ENCODE measurements at regions not wholly inside any gene's neighbourhood (a gene's known extent, or its start where the extent isn't known, plus 50 kb on each side); places are given as distances from the start of the nearest gene placed in this dataset.

DNA sequence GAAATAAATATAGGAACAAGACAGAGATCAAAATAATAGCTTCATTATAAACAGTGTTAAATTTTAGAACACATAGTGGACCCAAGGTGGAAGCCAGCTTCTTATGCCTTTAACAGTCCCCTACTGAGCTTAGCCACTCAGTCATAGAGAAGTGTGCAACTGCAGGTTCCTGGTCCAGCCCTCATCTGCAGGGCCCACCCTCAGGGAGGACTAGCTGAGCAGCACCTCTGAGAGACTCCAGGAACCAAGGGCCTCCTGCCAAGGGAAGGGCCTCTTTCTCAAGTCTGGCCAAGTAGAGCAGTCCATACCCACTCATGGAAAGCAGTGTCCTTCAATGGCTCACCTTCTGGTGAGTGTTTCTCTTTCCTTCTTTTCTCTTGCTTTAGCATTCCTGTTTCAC, 173.7 kb upstream of the PRPS1L1 start:
- no peak for TF ChIP-seq YY1 (IDR thresholded peaks at IDR 0.05; ENCODE audit: low read depth)
- no peak for TF ChIP-seq CREB1 (IDR thresholded peaks at IDR 0.05; ENCODE audit: low read depth)

DNA sequence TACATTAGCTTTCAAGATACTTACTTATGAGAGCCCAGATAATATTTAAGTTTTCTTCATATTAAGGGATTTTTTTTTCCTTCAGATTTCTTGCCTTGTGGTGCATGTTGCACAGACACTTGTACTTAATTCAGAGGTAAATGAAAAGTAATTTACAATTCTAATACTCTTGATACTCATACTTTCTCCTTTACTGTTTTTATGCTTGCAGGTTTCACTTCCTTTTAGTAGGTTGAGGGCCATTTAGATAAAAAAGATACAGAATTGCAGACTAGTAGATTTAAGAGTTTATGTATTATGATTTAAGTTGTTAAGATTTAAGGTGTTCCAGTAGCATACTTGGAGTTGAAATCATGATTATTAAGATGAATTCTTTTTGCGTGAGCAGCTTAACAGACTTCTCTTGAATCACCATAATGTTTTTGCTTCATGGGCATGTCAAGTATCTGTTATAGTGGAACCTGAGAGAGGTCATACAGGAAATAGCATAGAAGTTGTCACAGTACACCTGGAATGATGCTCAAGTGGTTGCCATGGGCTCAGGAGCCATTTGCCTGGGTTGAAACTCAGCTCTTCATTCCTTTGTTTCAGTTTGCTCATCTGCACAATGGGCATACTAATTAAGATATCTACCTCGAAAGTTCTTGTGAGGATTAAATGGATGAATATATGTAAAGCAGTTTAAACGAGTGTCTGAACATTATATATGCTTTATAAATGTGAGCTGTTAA, 174.8 kb upstream of the PRPS1L1 start:
- TF ChIP-seq, protein P1, sequence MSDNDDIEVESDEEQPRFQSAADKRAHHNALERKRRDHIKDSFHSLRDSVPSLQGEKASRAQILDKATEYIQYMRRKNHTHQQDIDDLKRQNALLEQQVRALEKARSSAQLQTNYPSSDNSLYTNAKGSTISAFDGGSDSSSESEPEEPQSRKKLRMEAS (IDR thresholded peaks at IDR 0.05) = no peak
- TF ChIP-seq FOXM1 (IDR thresholded peaks at IDR 0.05; ENCODE audit: borderline replicate concordance, low read depth) = no peak
- TF ChIP-seq, protein P2, sequence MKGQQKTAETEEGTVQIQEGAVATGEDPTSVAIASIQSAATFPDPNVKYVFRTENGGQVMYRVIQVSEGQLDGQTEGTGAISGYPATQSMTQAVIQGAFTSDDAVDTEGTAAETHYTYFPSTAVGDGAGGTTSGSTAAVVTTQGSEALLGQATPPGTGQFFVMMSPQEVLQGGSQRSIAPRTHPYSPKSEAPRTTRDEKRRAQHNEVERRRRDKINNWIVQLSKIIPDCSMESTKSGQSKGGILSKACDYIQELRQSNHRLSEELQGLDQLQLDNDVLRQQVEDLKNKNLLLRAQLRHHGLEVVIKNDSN (IDR thresholded peaks at IDR 0.05) = no peak
- TF ChIP-seq RAD21 (IDR thresholded peaks at IDR 0.05; ENCODE audit: low read depth) = no peak
- no peak for TF ChIP-seq ZBTB7A (IDR thresholded peaks at IDR 0.05; ENCODE audit: low read depth)
- TF ChIP-seq NFIC (IDR thresholded peaks at IDR 0.05) = no peak
- no peak for TF ChIP-seq CREB1 (IDR thresholded peaks at IDR 0.05; ENCODE audit: low read depth)
- TF ChIP-seq CEBPB (IDR thresholded peaks at IDR 0.05) = no peak

DNA sequence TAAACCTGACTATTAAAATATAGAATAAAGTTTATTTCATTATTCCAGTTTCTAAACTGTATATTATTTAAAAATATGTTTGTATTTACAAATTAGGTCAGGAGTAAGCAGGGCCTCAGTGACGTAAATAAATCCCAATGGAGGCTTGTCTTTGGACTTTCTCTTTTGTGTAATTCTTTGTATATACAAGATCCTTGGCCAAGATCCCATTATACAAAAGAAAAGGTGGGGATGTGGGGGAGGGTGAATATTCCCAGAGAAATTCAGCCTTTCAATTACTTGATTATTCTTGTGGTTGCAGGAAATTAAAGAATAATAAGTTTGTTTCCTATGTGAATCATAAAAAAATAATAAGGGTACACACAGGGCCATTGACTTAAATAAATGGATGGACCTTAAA, 178.7 kb upstream of the PRPS1L1 start:
- TF ChIP-seq CREB1 (IDR thresholded peaks at IDR 0.05; ENCODE audit: low read depth) = no peak
- TF ChIP-seq EP300 (IDR thresholded peaks at IDR 0.05; ENCODE audit: borderline replicate concordance) = no peak
- no peak for TF ChIP-seq TAF1 (IDR thresholded peaks at IDR 0.05; ENCODE audit: low read depth)
- TF ChIP-seq, protein P2 (IDR thresholded peaks at IDR 0.05) = no peak
- no peak for TF ChIP-seq YY1 (IDR thresholded peaks at IDR 0.05; ENCODE audit: low read depth)
- TF ChIP-seq, protein P3, sequence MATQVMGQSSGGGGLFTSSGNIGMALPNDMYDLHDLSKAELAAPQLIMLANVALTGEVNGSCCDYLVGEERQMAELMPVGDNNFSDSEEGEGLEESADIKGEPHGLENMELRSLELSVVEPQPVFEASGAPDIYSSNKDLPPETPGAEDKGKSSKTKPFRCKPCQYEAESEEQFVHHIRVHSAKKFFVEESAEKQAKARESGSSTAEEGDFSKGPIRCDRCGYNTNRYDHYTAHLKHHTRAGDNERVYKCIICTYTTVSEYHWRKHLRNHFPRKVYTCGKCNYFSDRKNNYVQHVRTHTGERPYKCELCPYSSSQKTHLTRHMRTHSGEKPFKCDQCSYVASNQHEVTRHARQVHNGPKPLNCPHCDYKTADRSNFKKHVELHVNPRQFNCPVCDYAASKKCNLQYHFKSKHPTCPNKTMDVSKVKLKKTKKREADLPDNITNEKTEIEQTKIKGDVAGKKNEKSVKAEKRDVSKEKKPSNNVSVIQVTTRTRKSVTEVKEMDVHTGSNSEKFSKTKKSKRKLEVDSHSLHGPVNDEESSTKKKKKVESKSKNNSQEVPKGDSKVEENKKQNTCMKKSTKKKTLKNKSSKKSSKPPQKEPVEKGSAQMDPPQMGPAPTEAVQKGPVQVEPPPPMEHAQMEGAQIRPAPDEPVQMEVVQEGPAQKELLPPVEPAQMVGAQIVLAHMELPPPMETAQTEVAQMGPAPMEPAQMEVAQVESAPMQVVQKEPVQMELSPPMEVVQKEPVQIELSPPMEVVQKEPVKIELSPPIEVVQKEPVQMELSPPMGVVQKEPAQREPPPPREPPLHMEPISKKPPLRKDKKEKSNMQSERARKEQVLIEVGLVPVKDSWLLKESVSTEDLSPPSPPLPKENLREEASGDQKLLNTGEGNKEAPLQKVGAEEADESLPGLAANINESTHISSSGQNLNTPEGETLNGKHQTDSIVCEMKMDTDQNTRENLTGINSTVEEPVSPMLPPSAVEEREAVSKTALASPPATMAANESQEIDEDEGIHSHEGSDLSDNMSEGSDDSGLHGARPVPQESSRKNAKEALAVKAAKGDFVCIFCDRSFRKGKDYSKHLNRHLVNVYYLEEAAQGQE (IDR thresholded peaks at IDR 0.05; ENCODE audit: low read depth) = no peak
- no peak for TF ChIP-seq FOXM1 (IDR thresholded peaks at IDR 0.05; ENCODE audit: borderline replicate concordance, low read depth)
- no peak for TF ChIP-seq CEBPB (IDR thresholded peaks at IDR 0.05)
- TF ChIP-seq NFIC (IDR thresholded peaks at IDR 0.05) = no peak
- TF ChIP-seq EGR1 (IDR thresholded peaks at IDR 0.05) = no peak

DNA sequence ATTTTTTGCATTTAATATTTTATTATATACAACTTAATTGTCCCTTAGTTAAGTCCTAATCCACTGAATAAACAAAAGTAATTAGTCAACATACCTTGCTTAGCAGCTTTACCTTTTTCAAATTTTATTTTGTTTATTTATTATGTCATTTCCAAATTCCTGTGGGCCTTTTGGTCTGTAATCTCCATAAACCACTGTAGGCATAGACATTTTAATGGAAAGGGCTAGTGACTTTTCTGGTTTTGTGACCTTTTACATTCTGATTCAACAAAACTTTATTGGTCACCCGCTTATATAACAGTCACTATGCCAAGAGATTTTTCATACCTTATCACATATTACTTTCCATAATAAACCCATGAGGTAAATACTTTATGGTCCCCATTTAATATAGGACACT, 181.3 kb upstream of the PRPS1L1 start:
- TF ChIP-seq TCF12 (IDR thresholded peaks at IDR 0.05; ENCODE audit: low read depth) = no peak
- no peak for TF ChIP-seq ZBTB7A (IDR thresholded peaks at IDR 0.05; ENCODE audit: low read depth)
- TF ChIP-seq EP300 (IDR thresholded peaks at IDR 0.05; ENCODE audit: borderline replicate concordance) = no peak
- TF ChIP-seq TAF1 (IDR thresholded peaks at IDR 0.05; ENCODE audit: low read depth) = no peak
- no peak for TF ChIP-seq RAD21 (IDR thresholded peaks at IDR 0.05; ENCODE audit: low read depth)
- no peak for TF ChIP-seq CEBPB (IDR thresholded peaks at IDR 0.05)
- TF ChIP-seq, protein P2 (IDR thresholded peaks at IDR 0.05) = no peak
- no peak for TF ChIP-seq TEAD4 (IDR thresholded peaks at IDR 0.05)
- no peak for TF ChIP-seq NFIC (IDR thresholded peaks at IDR 0.05)
- no peak for TF ChIP-seq EGR1 (IDR thresholded peaks at IDR 0.05)
- TF ChIP-seq, protein P3 (IDR thresholded peaks at IDR 0.05; ENCODE audit: low read depth) = no peak
- no peak for TF ChIP-seq CREB1 (IDR thresholded peaks at IDR 0.05; ENCODE audit: low read depth)

DNA sequence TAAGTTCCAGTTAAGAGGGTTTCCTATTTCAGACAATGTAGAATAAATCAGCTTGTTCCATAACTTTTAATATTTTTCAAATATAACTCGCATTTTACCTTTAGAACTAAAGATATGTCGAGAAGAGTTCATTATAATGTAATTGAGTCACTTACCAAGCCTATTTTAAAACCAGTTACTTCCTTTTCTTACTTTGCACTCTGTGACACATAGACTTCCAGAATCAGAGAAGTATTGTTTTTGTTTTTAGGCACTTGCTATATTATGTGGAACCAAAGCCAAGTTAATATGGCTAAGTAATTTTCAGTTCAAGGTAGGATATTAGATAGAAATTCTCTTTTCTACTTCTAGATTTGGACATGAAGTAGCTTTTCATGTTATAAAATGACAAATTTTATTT, 182.7 kb upstream of the PRPS1L1 start:
- TF ChIP-seq CREB1 (IDR thresholded peaks at IDR 0.05; ENCODE audit: low read depth) = no peak

DNA sequence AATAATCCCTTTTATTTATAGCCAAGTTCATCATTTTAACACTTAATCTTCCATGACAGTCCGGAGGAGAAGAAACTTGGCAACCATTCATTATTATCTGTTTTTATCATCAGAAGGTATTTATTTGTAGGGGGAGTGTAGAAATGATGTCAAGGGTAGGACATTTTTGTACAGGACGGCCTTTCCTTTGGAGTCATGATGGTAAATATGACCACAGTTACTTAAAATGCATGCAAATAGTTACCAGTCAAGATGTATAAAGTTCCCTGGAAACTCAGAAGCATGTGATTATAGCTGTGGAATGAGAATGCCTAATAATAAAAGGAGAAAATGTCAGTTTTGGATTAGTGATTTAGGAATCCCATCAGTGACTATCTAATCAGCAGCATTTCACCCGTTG, 183.1 kb upstream of the PRPS1L1 start:
- TF ChIP-seq, protein P3 (IDR thresholded peaks at IDR 0.05; ENCODE audit: low read depth) = no peak
- TF ChIP-seq CEBPB (IDR thresholded peaks at IDR 0.05) = no peak
- no peak for TF ChIP-seq RAD21 (IDR thresholded peaks at IDR 0.05; ENCODE audit: low read depth)
- no peak for TF ChIP-seq CREB1 (IDR thresholded peaks at IDR 0.05; ENCODE audit: low read depth)
- TF ChIP-seq TCF12 (IDR thresholded peaks at IDR 0.05; ENCODE audit: low read depth) = no peak
- no peak for TF ChIP-seq TAF1 (IDR thresholded peaks at IDR 0.05; ENCODE audit: low read depth)
- TF ChIP-seq, protein P2 (IDR thresholded peaks at IDR 0.05) = no peak
- TF ChIP-seq, protein P1 (IDR thresholded peaks at IDR 0.05) = no peak
- TF ChIP-seq FOXM1 (IDR thresholded peaks at IDR 0.05; ENCODE audit: borderline replicate concordance, low read depth) = no peak
- no peak for TF ChIP-seq TEAD4 (IDR thresholded peaks at IDR 0.05)
- TF ChIP-seq ZBTB7A (IDR thresholded peaks at IDR 0.05; ENCODE audit: low read depth) = no peak
- TF ChIP-seq NFIC (IDR thresholded peaks at IDR 0.05) = no peak
- no peak for TF ChIP-seq YY1 (IDR thresholded peaks at IDR 0.05; ENCODE audit: low read depth)
- TF ChIP-seq EP300 (IDR thresholded peaks at IDR 0.05; ENCODE audit: borderline replicate concordance) = no peak
- TF ChIP-seq EGR1 (IDR thresholded peaks at IDR 0.05) = no peak

Measured in Ishikawa (cell line).